ENCODE measurements at regions not wholly inside any gene's neighbourhood (a gene's known extent, or its start where the extent isn't known, plus 50 kb on each side); places are given as distances from the start of the nearest gene placed in this dataset.

- no peak for TF ChIP-seq RBM17 (IDR thresholded peaks at IDR 0.05; ENCODE audit: borderline replicate concordance, low read depth, low read length)
- no peak for TF ChIP-seq POLR2A (conservative IDR thresholded peaks at IDR 0.05)
- no peak for TF ChIP-seq NFXL1 (CRISPR knock-in tag; IDR thresholded peaks at IDR 0.05)
- no peak for TF ChIP-seq STAG1 (CRISPR knock-in tag; IDR thresholded peaks at IDR 0.05; ENCODE audit: borderline replicate concordance)
- no peak for TF ChIP-seq CTCF (IDR thresholded peaks at IDR 0.05 in 2 of 3, conservative IDR thresholded peaks at IDR 0.05 in 1 of 3; ENCODE audit: insufficient read depth in 2 of 3, low read depth in 1 of 3, low read length in 3 of 3)
- no peak for TF ChIP-seq ZNF75A (CRISPR knock-in tag; IDR thresholded peaks at IDR 0.05)
- no peak for TF ChIP-seq HDAC1 (IDR thresholded peaks at IDR 0.05)
- TF ChIP-seq ZNF507 (tag; conservative IDR thresholded peaks at IDR 0.05), result no peak
- no peak for TF ChIP-seq E2F4 (CRISPR knock-in tag; IDR thresholded peaks at IDR 0.05; ENCODE audit: low read depth)
- no peak for TF ChIP-seq E2F6 (IDR thresholded peaks at IDR 0.05; ENCODE audit: borderline replicate concordance in 1 of 2, extremely low read depth in 1 of 2, insufficient read depth in 1 of 2, insufficient read length in 1 of 2, low read depth in 1 of 2, low read length in 1 of 2, poor library complexity in 1 of 2, severe bottlenecking in 1 of 2)
Observed at GRCh38 chr12:65638324-65638723, 186.0 kb upstream of the HMGA2 start.
